Epithelial cell of esophagus (primary cell): ENCODE measurements at regions not wholly inside any gene's neighbourhood (a gene's known extent, or its start where the extent isn't known, plus 50 kb on each side); places are given as distances from the start of the nearest gene placed in this dataset.

Experiments
- DNase-seq: peaks from one replicate; pipeline ENCODE4 v3.0.0; 2010; ENCODE audit warnings: low read depth
- H3K4me3 ChIP-seq: 2 replicates; pipeline ENCODE4 v1.5.1; 2011; ENCODE audit warnings: mild to moderate bottlenecking, low read length, control low read depth
- TF ChIP-seq, protein P1 (sequence below): IDR thresholded peaks from 2 replicates; pipeline ENCODE4 v1.5.1; 2011; ENCODE audit warnings: low read depth, mild to moderate bottlenecking, low read length, control low read depth, inconsistent platforms; ENCODE audit not compliant: insufficient read depth; ENCODE audit errors: missing control alignments

DNA sequence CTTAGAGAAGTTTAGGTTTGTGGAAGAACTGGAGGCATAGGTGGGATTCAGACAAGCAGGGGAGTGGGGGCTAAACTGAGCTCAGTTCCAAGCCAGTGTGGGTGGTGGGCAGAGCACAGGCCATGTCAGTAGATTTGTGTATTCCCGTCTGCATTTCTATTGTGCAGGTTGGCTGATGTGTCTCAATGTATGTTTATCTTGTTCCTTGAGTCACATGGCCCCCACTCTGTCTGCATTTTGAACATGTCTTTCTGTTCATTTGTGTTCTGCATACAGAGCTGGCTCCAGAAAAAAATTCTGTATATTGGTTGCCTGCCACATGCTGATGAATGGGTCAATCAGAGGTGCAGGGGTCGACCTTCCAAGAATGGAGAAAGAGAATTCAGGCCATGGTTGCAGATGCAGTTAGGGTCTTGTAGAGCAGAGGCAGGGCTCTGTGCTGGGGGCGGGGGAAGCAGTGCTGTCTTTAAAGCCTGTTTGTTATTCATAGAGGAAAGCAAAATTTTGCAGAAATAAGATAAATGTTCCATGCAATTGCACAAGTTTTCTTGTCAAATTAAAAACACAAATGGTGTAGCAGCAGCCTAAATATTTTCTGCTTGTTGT is 166.7 kb downstream of the CDH26 start:
- no peak overlapping the region for H3K4me3 ChIP-seq
- TF ChIP-seq, protein P1, sequence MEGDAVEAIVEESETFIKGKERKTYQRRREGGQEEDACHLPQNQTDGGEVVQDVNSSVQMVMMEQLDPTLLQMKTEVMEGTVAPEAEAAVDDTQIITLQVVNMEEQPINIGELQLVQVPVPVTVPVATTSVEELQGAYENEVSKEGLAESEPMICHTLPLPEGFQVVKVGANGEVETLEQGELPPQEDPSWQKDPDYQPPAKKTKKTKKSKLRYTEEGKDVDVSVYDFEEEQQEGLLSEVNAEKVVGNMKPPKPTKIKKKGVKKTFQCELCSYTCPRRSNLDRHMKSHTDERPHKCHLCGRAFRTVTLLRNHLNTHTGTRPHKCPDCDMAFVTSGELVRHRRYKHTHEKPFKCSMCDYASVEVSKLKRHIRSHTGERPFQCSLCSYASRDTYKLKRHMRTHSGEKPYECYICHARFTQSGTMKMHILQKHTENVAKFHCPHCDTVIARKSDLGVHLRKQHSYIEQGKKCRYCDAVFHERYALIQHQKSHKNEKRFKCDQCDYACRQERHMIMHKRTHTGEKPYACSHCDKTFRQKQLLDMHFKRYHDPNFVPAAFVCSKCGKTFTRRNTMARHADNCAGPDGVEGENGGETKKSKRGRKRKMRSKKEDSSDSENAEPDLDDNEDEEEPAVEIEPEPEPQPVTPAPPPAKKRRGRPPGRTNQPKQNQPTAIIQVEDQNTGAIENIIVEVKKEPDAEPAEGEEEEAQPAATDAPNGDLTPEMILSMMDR: no peak
- no peak for DNase-seq

DNA sequence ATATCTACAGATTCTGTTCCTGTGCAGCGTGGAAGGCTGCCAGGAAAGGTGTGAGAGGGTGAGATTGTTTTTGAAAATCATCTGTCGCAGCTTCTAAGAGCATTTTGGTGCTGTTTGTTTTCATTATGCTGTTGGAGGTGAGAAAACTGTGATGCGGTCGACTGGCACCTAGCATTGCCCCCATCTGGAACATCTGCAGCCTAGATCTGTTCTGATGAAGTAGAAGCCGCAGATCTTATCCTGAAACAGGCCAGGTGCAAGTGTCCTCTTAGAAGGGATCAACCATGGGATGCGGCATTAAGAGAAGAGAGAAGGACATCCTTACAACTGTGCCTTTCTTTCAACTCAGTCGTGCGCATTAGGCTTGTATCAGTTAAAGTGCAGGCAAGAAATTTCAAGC is 167.3 kb downstream of the CDH26 start:
- DNase-seq: no peak
- TF ChIP-seq, protein P1: no peak

DNA sequence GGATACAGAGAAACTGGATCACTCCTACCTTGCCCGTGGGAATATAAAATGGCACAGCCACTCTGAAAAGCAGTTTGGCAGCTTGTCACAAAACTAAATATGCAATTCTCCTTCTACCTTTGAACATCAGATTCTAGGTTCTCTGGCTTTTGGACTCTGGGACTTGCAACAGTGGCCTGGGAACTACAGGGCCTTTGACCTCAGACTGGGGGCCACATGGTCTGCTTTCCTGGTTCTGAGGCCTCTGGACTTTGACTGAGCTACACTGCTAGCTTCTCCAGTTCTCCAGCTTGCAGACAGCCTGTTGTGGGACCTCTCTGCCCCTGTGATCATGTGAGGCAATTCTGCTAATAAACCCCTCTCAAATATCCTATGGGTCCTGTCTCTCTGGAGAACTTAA is 168.8 kb downstream of the CDH26 start:
- H3K4me3 ChIP-seq: no peak overlapping the region
- no peak for DNase-seq
- TF ChIP-seq, protein P1: no peak

More for the DNA sequence above, 167.3 kb downstream of the CDH26 start:
- no peak overlapping the region for H3K4me3 ChIP-seq

DNA sequence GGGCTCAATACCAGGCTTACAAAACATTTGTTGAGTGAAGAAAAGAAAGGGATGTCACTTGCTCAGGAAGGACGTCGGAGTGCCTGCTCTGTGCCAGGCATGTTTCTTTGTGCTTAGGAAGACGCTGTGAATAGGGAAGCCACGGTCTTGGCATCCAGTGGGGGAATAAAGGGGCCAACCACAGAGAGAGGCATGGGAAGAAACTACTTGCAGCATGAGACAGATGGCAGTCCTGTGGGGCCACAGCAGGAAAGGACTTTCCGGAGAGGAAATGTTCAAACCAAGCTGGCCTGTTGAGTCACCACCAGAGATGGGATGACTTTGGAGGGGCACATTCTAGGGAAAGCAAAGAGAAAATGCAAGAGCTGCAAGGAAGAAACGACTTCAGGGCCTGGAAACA is 173.2 kb downstream of the CDH26 start:
- no peak for DNase-seq
- TF ChIP-seq, protein P1: no peak
- H3K4me3 ChIP-seq: no peak overlapping the region

DNA sequence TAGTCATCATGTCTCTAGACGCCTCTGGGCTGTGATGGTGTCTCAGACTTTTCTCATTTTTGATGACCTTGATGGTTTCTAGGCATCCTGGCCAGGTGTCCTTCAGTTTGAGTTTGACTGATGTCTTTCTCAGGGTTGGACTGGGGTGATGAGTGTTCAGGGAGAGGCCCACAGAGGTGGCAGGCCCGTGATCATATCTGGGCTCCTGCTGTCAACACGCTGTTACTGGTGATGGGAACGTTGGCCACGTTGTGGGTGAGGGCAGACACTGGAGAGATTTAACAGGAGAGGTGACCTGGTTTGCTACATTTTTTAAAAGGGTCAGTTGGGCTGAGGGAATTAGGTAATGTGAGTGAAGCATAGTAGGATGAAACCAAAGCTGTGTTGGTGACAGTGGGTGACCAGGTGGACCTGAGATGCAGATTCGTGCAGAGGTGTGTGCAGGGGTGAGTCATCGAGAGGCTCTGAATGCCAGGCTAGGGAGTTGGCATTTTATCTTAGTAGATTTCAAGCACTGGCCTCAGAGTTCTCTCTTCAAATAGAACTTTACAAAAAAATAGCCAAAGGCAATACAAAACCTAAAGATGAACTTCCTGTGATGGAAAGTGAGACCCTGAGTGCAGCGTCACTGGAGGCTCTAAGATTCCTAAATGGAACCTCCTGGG is 174.1 kb downstream of the CDH26 start:
- TF ChIP-seq, protein P1: no peak
- peak; percentile 26 for DNase-seq
- no peak overlapping the region for H3K4me3 ChIP-seq

DNA sequence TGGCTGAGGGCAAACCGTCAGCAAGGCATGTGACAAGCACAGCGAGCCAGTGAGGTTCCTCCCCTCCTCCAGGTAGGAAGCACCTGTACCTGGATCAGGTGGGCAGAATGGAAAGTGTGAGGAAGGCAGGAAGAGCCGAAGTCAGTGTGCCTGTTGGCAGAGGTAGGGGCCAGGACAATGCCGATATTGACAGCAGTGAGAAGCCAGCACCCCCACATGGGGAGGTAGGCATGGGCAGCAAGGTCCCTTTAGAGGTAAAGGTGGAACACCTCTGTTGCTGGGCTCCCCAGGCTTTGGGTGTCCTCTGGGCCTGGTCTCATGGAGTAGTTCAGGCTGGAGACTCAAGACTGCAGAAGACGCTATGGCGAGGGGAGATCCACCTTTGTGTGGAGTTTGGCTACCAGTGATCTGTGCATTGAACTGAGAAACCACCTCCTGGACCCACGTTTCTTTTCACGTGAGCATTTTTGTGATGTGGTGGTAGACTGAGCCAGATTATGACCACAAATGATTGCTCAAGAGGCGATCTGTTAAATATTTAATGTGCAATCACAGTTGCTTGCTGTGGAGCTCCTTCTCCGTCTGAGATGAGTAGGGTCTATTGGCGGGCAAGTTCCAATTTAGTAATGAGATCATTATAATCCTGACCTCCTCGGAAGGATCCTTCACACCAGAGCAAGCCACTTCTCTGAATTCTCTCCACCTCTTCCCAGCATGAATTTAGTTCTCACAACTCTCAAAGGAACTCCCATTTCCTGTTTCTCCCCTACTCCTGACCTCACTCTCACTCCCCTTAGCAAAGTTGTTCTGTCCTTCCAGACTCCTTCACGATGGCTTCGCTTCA is 174.8 kb downstream of the CDH26 start:
- no peak overlapping the region for H3K4me3 ChIP-seq
- TF ChIP-seq, protein P1: no peak
- DNase-seq: no peak
